HepG2 (cell line): ENCODE measurements at regions not wholly inside any gene's neighbourhood (a gene's known extent, or its start where the extent isn't known, plus 50 kb on each side); places are given as distances from the start of the nearest gene placed in this dataset.

Experiments
- ARNT ChIP-seq: fragments of 450-650 bp; IDR thresholded peaks from 2 replicates; pipeline ENCODE4 v1.6.1; 2017
- HNRNPH1 ChIP-seq: fragments of 200-400 bp; formaldehyde crosslinking; optimal IDR thresholded peaks from 2 replicates; pipeline ENCODE3; 2017; ENCODE audit warnings: mild to moderate bottlenecking, low read depth, low read length

GRCh38 chr3:72017935-72018334 lies 233.0 kb upstream of the PROK2 start:
- TF ChIP-seq ARNT, result no peak
- no peak for TF ChIP-seq HNRNPH1
